H1 (cell line): ENCODE measurements at regions not wholly inside any gene's neighbourhood (a gene's known extent, or its start where the extent isn't known, plus 50 kb on each side); places are given as distances from the start of the nearest gene placed in this dataset.

Experiments used
- CTCF ChIA-PET: fragments of 300-600 bp; sonication (Branson Sonifier 250); formaldehyde crosslinking; loops from one replicate; lab custom pipeline; 2021; ENCODE audit not compliant: partially characterized antibody; lab: Charles Lee
- POLR2A ChIA-PET: fragments of 300-600 bp; sonication (Branson Sonifier 250); formaldehyde crosslinking; loops from one replicate; lab custom pipeline; 2021; ENCODE audit warnings: inconsistent platforms; ENCODE audit not compliant: partially characterized antibody; lab: Charles Lee
- DNase-seq, 2 experiments: peaks; one replicate each; pipeline versions ENCODE4 v3.0.0 to v3.0.0-alpha.2; 2010 to 2022; ENCODE audit warnings: low spot score in 2 of 2, low read depth in 1 of 2, mixed read lengths in 1 of 2
- FAIRE-seq: peaks from 2 replicates; lab custom pipeline; 2011; peaks lifted over from hg19 to GRCh38; lab: Jason Lieb, UNC
- H2AFZ ChIP-seq: 2 replicates; pipeline ENCODE4 v1.8.1; 2012; ENCODE audit warnings: low read length, inconsistent platforms
- H2AK5ac ChIP-seq: 2 replicates; pipeline ENCODE4 v1.6.1; 2013; ENCODE audit warnings: low read depth, low read length
- H2BK120ac ChIP-seq: replicated peaks from 2 replicates; pipeline ENCODE3; 2013; ENCODE audit warnings: low read depth, low read length, inconsistent platforms
- H2BK12ac ChIP-seq: 2 replicates; pipeline ENCODE4 v1.6.1; 2013; ENCODE audit warnings: low read depth, low read length
- H2BK15ac ChIP-seq: 2 replicates; pipeline ENCODE4 v1.6.1; 2013; ENCODE audit warnings: low read length
- H2BK20ac ChIP-seq: 2 replicates; pipeline ENCODE4 v1.6.1; 2013; ENCODE audit warnings: low read length
- H2BK5ac ChIP-seq: 2 replicates; pipeline ENCODE4 v1.6.1; 2013; ENCODE audit warnings: low read depth, low read length
- H3K14ac ChIP-seq: 2 replicates; pipeline ENCODE4 v1.6.1; 2013; ENCODE audit warnings: inconsistent platforms; ENCODE audit not compliant: insufficient read length
- H3K18ac ChIP-seq: 2 replicates; pipeline ENCODE4 v1.6.1; 2013; ENCODE audit warnings: low read length; ENCODE audit errors: extremely low read depth
- H3K23ac ChIP-seq: 2 replicates; pipeline ENCODE4 v1.6.1; 2013; ENCODE audit warnings: inconsistent platforms; ENCODE audit not compliant: insufficient read length
- H3K23me2 ChIP-seq: 2 replicates; pipeline ENCODE4 v1.6.1; 2013; ENCODE audit warnings: low read depth, low read length
- H3K27ac ChIP-seq: 2 replicates; pipeline ENCODE4 v1.6.1; 2011; ENCODE audit warnings: low read depth, low read length, inconsistent platforms
- H3K27me3 ChIP-seq, 4 experiments: replicated peaks in 1 of 4; 1 replicate in 1 of 4; 2 replicates in 3 of 4; pipeline versions ENCODE4 v1.6.1 to v1.8.1; 2011 to 2013; ENCODE audit warnings: low read length in 3 of 4, mild to moderate bottlenecking in 3 of 4, inconsistent platforms in 2 of 4, mixed read lengths in 2 of 4, moderate library complexity in 1 of 4; ENCODE audit not compliant: control insufficient read depth in 3 of 4, insufficient read depth in 3 of 4; ENCODE audit errors: extremely low read depth in 1 of 4
- H3K36me3 ChIP-seq, 4 experiments: 2 replicates each; pipeline versions ENCODE4 v1.6.1 to v1.8.1; 2011 to 2013; ENCODE audit warnings: mild to moderate bottlenecking in 4 of 4, low read length in 3 of 4, moderate library complexity in 2 of 4, control low read depth in 1 of 4, inconsistent platforms in 1 of 4; ENCODE audit not compliant: insufficient read depth in 4 of 4, control insufficient read depth in 2 of 4
- H3K4ac ChIP-seq: replicated peaks from 2 replicates; pipeline ENCODE3; 2013; ENCODE audit warnings: low read length, low read depth, mixed read lengths, inconsistent platforms; ENCODE audit not compliant: insufficient read length
- H3K4me1 ChIP-seq, 4 experiments: replicated peaks in 1 of 4; 1 replicate in 1 of 4; 2 replicates in 3 of 4; pipeline versions ENCODE4 v1.6.1 to v1.8.1; 2011 to 2013; ENCODE audit warnings: low read length in 3 of 4, inconsistent platforms in 2 of 4, mixed read lengths in 1 of 4; ENCODE audit not compliant: insufficient read depth in 4 of 4, control insufficient read depth in 3 of 4
- H3K4me2 ChIP-seq, 2 experiments: 2 replicates each; pipeline versions ENCODE4 v1.6.1 to v1.8.1; 2011 to 2013; ENCODE audit warnings: low read depth in 2 of 2, low read length in 2 of 2, control low read depth in 1 of 2, inconsistent platforms in 1 of 2, mild to moderate bottlenecking in 1 of 2; ENCODE audit not compliant: insufficient read depth in 1 of 2
- H3K4me3 ChIP-seq, 4 experiments: fragments of 200-600, 300-600 bp in 1 of 4; sonication (generic), shearing (Covaris generic), sonication (Bioruptor Twin) in 1 of 4; 2 replicates each; pipeline versions ENCODE4 v1.5.1 to v1.8.1; 2011 to 2016; ENCODE audit warnings: low read length in 4 of 4, low read depth in 3 of 4, control low read depth in 2 of 4, inconsistent platforms in 2 of 4, mild to moderate bottlenecking in 2 of 4, mixed read lengths in 1 of 4, moderate library complexity in 1 of 4; ENCODE audit not compliant: insufficient read depth in 2 of 4; ENCODE audit errors: extremely low read depth in 1 of 4
- H3K56ac ChIP-seq: replicated peaks from 2 replicates; pipeline ENCODE3; 2013; ENCODE audit warnings: low read depth, mild to moderate bottlenecking, mixed read lengths, low read length, inconsistent platforms; ENCODE audit not compliant: insufficient read length
- H3K79me1 ChIP-seq: 2 replicates; pipeline ENCODE4 v1.6.1; 2013; ENCODE audit warnings: low read depth, low read length, control low read depth
- H3K79me2 ChIP-seq, 2 experiments: 2 replicates each; pipeline versions ENCODE4 v1.6.1 to v1.8.1; 2012 to 2013; ENCODE audit warnings: low read length in 2 of 2, mild to moderate bottlenecking in 2 of 2, inconsistent platforms in 1 of 2; ENCODE audit not compliant: insufficient read depth in 2 of 2, control insufficient read depth in 1 of 2
- H3K9ac ChIP-seq, 4 experiments: replicated peaks in 1 of 4; 1 replicate in 1 of 4; 2 replicates in 3 of 4; pipeline versions ENCODE4 v1.6.1 to v1.8.1; 2011 to 2013; ENCODE audit warnings: low read depth in 3 of 4, low read length in 3 of 4, control low read depth in 2 of 4, mild to moderate bottlenecking in 2 of 4, moderate library complexity in 2 of 4, inconsistent platforms in 1 of 4; ENCODE audit errors: extremely low read depth in 1 of 4
- H3K9me3 ChIP-seq, 2 experiments: 2 replicates each; pipeline versions ENCODE4 v1.6.1 to v1.8.1; 2012 to 2013; ENCODE audit warnings: mild to moderate bottlenecking in 2 of 2, moderate library complexity in 2 of 2, control low read depth in 1 of 2, inconsistent platforms in 1 of 2, low read depth in 1 of 2, low read length in 1 of 2, mixed read lengths in 1 of 2; ENCODE audit not compliant: insufficient read depth in 2 of 2
- H4K20me1 ChIP-seq, 2 experiments: replicated peaks in 1 of 2; 2 replicates each; pipeline versions ENCODE3 to v1.8.1; 2011 to 2013; ENCODE audit warnings: inconsistent platforms in 2 of 2, low read length in 2 of 2, mild to moderate bottlenecking in 1 of 2; ENCODE audit not compliant: insufficient read depth in 2 of 2, control insufficient read depth in 1 of 2
- H4K5ac ChIP-seq: 2 replicates; pipeline ENCODE4 v1.6.1; 2013; ENCODE audit warnings: low read length, low read depth, mixed read lengths, inconsistent platforms; ENCODE audit not compliant: insufficient read length
- H4K8ac ChIP-seq: 2 replicates; pipeline ENCODE4 v1.8.0; 2013; ENCODE audit warnings: mild to moderate bottlenecking, moderate library complexity, low read length, inconsistent platforms; ENCODE audit not compliant: insufficient read depth; ENCODE audit errors: extremely low read depth
- H4K91ac ChIP-seq: replicated peaks from 2 replicates; pipeline ENCODE3; 2013; ENCODE audit warnings: low read length, mixed read lengths, inconsistent platforms; ENCODE audit not compliant: insufficient read length
- ASH2L ChIP-seq: fragments of 200-600, 300-600 bp; sonication (generic); IDR thresholded peaks from one replicate; pipeline ENCODE4 v1.7.1; 2017; ENCODE audit warnings: low read length
- BRCA1 ChIP-seq: IDR thresholded peaks from 2 replicates; pipeline ENCODE4 v1.6.1; 2012; ENCODE audit warnings: low read depth, low read length, improper control_type of control experiment
- CEBPB ChIP-seq: IDR thresholded peaks from 2 replicates; pipeline ENCODE4 v1.6.1; 2012; ENCODE audit warnings: low read depth, low read length
- FOSL1 ChIP-seq: IDR thresholded peaks from 2 replicates; pipeline ENCODE4 v1.6.1; 2011; ENCODE audit warnings: mild to moderate bottlenecking, low read depth, low read length, moderate library complexity; ENCODE audit not compliant: insufficient read depth
- JUND ChIP-seq: IDR thresholded peaks from 2 replicates; pipeline ENCODE4 v1.6.1; 2011; ENCODE audit warnings: mild to moderate bottlenecking, improper control_type of control experiment, low read length
- NANOG ChIP-seq: IDR thresholded peaks from 2 replicates; pipeline ENCODE4 v1.6.1; 2011; ENCODE audit warnings: low read length, low read depth, mild to moderate bottlenecking, inconsistent platforms; ENCODE audit not compliant: insufficient read depth, poor library complexity, severe bottlenecking
- POLR2A ChIP-seq, 2 experiments: IDR thresholded peaks; 1 replicate in 1 of 2; 2 replicates in 1 of 2; pipeline ENCODE4 v1.6.1; 2011; ENCODE audit warnings: low read depth in 2 of 2, low read length in 2 of 2, mild to moderate bottlenecking in 2 of 2; ENCODE audit errors: control extremely low read depth in 1 of 2
- RFX5 ChIP-seq: IDR thresholded peaks from 2 replicates; pipeline ENCODE4 v1.6.1; 2011; ENCODE audit warnings: low read depth, low read length, improper control_type of control experiment, borderline replicate concordance
- RXRA ChIP-seq: IDR thresholded peaks from 2 replicates; pipeline ENCODE4 v1.6.1; 2011; ENCODE audit warnings: low read depth, mild to moderate bottlenecking, low read length, moderate library complexity; ENCODE audit not compliant: insufficient read depth
- USF2 ChIP-seq: IDR thresholded peaks from 2 replicates; pipeline ENCODE4 v1.6.1; 2011; ENCODE audit warnings: low read length, improper control_type of control experiment
- WGBS, 2 experiments: shearing (Covaris generic) in 1 of 2; methylation state at CpG; one replicate each; pipeline versions ENCODE4 v1.1.6 to v1.1.7; 2013 to 2015; ENCODE audit warnings: low lambda C conversion rate in 2 of 2, mixed read lengths in 2 of 2, inconsistent platforms in 1 of 2, low coverage in 1 of 2, missing lambda C conversion rate in 1 of 2; ENCODE audit not compliant: insufficient replicate concordance in 2 of 2, insufficient coverage in 1 of 2, insufficient read length in 1 of 2; ENCODE audit errors: extremely low coverage in 1 of 2, missing lambda C conversion rate in 1 of 2; 5-methylcytosine and 5-hydroxymethylcytosine counted together

GRCh38 chr13:78499802-78500201, 103.5 kb downstream of the POU4F1 start:
- Histone ChIP-seq H2BK15ac (no peak overlapping the region), H3K23ac (no peak overlapping the region), H3K56ac (no peak overlapping the region), H2AK5ac (no peak overlapping the region), H3K4me1 (no peaks in the 10 kb centered on the region), H3K79me2 (no peaks in the 10 kb centered on the region), H2AFZ (no peak overlapping the region), H3K4me2 (no peak overlapping the region), H4K91ac (no peak overlapping the region), H2BK5ac (no peak overlapping the region), H3K27me3 (no peaks in the 10 kb centered on the region), H3K14ac (no peak overlapping the region), H3K18ac (no peak overlapping the region), H4K8ac (no peak overlapping the region), H2BK120ac (no peak overlapping the region), H3K9me3 (no peaks in the 10 kb centered on the region), H3K4me3 (no peak overlapping the region), H3K23me2 (no peaks in the 10 kb centered on the region), H4K5ac (no peak overlapping the region), H3K4ac (no peak overlapping the region), H3K27ac (no peak overlapping the region), H3K79me1 (no peaks in the 10 kb centered on the region), H3K9ac (no peak overlapping the region), H3K36me3 (no peaks in the 10 kb centered on the region), H2BK20ac (no peak overlapping the region), H4K20me1 (no peaks in the 10 kb centered on the region), H2BK12ac (no peak overlapping the region)
- ChIA-PET CTCF (interaction anchor here (1.2 kb wide), 1 partner anchor 9 kb away, joined by 4 read pairs; no protein-coding TSS in a partner anchor), POLR2A (no interaction called here)
- FAIRE-seq (no peak), DNase-seq (no peak)
- no peak for TF ChIP-seq USF2
- no peak for TF ChIP-seq POLR2A (IDR thresholded peaks at IDR 0.05; ENCODE audit: control extremely low read depth in 1 of 2, low read depth in 2 of 2, low read length in 2 of 2)
- TF ChIP-seq RXRA, result no peak
- no peak for TF ChIP-seq ASH2L
- TF ChIP-seq CEBPB, result no peak
- TF ChIP-seq NANOG, result no peak
- TF ChIP-seq JUND, result no peak
- TF ChIP-seq RFX5, result no peak
- no peak for TF ChIP-seq FOSL1
- no peak for TF ChIP-seq BRCA1
- 57% methylated on average over 4 of the region's 4 CpGs; no CpG with 5 or more reads in 1 of the 2 experiments for WGBS, 2 experiments
